ENCODE measurements at regions not wholly inside any gene's neighbourhood (a gene's known extent, or its start where the extent isn't known, plus 50 kb on each side); places are given as distances from the start of the nearest gene placed in this dataset.

DNA sequence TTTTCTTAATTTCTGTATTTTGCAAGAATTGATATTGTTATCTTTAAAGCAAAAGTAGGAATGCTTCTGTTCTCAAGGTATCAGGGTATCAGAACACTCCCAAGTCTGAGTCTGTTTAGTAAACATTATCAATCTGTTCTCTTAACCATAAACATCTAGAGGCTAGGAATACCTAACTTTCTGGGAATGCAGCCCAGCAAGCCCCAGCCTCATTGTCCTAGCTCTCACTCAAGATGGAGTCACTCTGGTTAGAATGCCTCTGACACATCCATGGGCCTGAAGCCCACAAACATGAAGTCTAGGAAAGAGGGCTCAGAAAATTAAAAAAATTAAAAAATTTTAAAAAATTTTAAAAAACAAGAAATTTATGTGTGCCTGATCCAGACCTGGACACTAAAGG is 315.1 kb upstream of the DKK2 start (continued):
- TF ChIP-seq, protein P1, sequence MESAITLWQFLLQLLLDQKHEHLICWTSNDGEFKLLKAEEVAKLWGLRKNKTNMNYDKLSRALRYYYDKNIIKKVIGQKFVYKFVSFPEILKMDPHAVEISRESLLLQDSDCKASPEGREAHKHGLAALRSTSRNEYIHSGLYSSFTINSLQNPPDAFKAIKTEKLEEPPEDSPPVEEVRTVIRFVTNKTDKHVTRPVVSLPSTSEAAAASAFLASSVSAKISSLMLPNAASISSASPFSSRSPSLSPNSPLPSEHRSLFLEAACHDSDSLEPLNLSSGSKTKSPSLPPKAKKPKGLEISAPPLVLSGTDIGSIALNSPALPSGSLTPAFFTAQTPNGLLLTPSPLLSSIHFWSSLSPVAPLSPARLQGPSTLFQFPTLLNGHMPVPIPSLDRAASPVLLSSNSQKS (CRISPR knock-in tag; IDR thresholded peaks at IDR 0.05) = no peak
- no peak for TF ChIP-seq ELF2 (CRISPR knock-in tag; IDR thresholded peaks at IDR 0.05)
- TF ChIP-seq, protein P2, sequence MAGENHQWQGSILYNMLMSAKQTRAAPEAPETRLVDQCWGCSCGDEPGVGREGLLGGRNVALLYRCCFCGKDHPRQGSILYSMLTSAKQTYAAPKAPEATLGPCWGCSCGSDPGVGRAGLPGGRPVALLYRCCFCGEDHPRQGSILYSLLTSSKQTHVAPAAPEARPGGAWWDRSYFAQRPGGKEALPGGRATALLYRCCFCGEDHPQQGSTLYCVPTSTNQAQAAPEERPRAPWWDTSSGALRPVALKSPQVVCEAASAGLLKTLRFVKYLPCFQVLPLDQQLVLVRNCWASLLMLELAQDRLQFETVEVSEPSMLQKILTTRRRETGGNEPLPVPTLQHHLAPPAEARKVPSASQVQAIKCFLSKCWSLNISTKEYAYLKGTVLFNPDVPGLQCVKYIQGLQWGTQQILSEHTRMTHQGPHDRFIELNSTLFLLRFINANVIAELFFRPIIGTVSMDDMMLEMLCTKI (IDR thresholded peaks at IDR 0.05; ENCODE audit: partially characterized antibody) = no peak
- no peak for TF ChIP-seq SMARCB1 (IDR thresholded peaks at IDR 0.05; ENCODE audit: insufficient read length, low read depth)
- no peak for TF ChIP-seq POLR2AphosphoS5 (IDR thresholded peaks at IDR 0.05; ENCODE audit: control insufficient read depth, insufficient read depth, low read depth, low read length)
- TF ChIP-seq NBN (IDR thresholded peaks at IDR 0.05; ENCODE audit: low read depth) = no peak
- no peak for TF ChIP-seq DIDO1 (tag; IDR thresholded peaks at IDR 0.05; ENCODE audit: low read depth)
- no peak for TF ChIP-seq ZNF431 (CRISPR knock-in tag; IDR thresholded peaks at IDR 0.05)
- TF ChIP-seq PTTG1 (tag; IDR thresholded peaks at IDR 0.05; ENCODE audit: low read depth) = no peak

DNA sequence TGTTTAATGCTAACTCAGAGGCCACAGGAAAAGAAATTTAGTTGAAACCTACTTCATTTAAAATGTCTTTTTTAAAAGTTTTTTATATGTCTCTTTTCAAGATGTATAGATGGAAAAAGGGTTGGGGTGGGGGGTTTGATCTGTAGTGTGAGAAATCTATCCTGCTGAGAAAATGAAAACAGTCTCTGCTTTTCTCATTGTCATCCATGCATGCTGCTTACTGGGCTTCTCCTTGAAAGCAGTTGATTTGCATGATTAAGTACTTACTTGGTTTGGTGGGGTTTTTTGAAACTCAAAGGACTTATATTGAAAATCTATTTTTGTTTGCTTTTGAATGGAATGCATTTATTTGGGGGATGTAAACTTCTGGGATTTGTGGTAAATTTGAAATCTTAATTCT is 313.6 kb upstream of the DKK2 start:
- ChIA-PET CTCF (ENCODE audit: low intra/inter-chr PET ratio) (no interaction called here), POLR2A (no interaction called here)
- intact Hi-C loops (cut with micrococcal nuclease) (no loop called here), in situ Hi-C loops (cut with MboI) (no loop called here)
- no peaks in the 10 kb centered on the region for H3K36me3 ChIP-seq (ENCODE audit: control insufficient read depth, insufficient read depth, low read length)
- no peaks in the 10 kb centered on the region for H3K79me2 ChIP-seq (ENCODE audit: control insufficient read depth, insufficient read depth, low read length)
- no peaks in the 10 kb centered on the region for H3K9me1 ChIP-seq (ENCODE audit: control insufficient read depth, insufficient read depth, low read length)
- no peaks in the 10 kb centered on the region for H4K20me1 ChIP-seq (replicated peaks; ENCODE audit: control insufficient read depth, insufficient read depth, low read length)
- no peak for ATAC-seq
- no peak for DNase-seq (ENCODE audit: extremely low read depth in 1 of 4, low spot score in 3 of 4)
- no peaks in the 10 kb centered on the region for H3K9me3 ChIP-seq (replicated peaks; ENCODE audit: control insufficient read depth, insufficient read depth, low read depth, low read length)
- no peak for FAIRE-seq
- TF ChIP-seq TGIF2 (CRISPR knock-in tag; IDR thresholded peaks at IDR 0.05) (no peak), HMG20A (CRISPR knock-in tag; conservative IDR thresholded peaks at IDR 0.05) (no peak), NBN (IDR thresholded peaks at IDR 0.05; ENCODE audit: low read depth) (no peak)
- H2AFZ ChIP-seq (ENCODE audit: low read depth, low read length) = no peak overlapping the region
- no peak overlapping the region for H3K4me2 ChIP-seq (ENCODE audit: insufficient read depth, low read length)
- BruUV-seq (replicated peaks) = no TSS peak
- no peaks in the 10 kb centered on the region for H3K4me1 ChIP-seq (replicated peaks in 1 of 2; ENCODE audit: control insufficient read depth in 2 of 2, insufficient read depth in 2 of 2, low read length in 2 of 2)
- H3K9ac ChIP-seq (ENCODE audit: insufficient read depth in 1 of 2, low read depth in 2 of 2, low read length in 2 of 2) = no peak overlapping the region
- no peak overlapping the region for H3K4me3 ChIP-seq
- H3K27me3 ChIP-seq (ENCODE audit: control insufficient read depth in 2 of 2, insufficient read depth in 2 of 2, low read length in 2 of 2) = no peaks in the 10 kb centered on the region
- H3K27ac ChIP-seq (ENCODE audit: extremely low read depth, low read depth, low read length) = no peak overlapping the region

Data from K562 (cell line).